HG02885 (cell line): ENCODE measurements at regions not wholly inside any gene's neighbourhood (a gene's known extent, or its start where the extent isn't known, plus 50 kb on each side); places are given as distances from the start of the nearest gene placed in this dataset.

Experiments used
- ATAC-seq: cut with Tn5 transposase; IDR thresholded peaks from one replicate; pipeline ENCODE4 v1.9.1; 2021; ENCODE audit warnings: mild to moderate bottlenecking; ENCODE audit not compliant: unreplicated experiment, poor library complexity

DNA sequence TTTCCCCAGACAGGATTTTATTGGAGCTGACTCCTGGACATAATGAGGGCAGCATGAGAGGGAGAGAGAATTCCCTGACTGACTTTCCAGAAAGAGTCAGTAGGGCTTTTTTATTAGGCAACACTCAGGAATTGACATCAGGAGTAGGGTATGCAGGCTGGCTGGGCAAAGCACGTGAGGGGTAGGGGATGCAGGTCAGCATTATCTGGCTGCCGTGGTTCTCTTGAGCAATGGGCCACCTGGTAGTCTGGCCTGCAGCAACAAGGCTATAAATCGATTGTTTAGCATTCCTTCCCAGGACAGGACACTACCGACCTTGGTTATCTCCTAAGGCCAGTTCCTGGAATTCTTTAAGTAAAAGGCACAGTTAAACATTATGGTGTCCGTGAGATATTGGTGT lies 160.8 kb upstream of the AGAP1 start:
- ATAC-seq, result no peak

DNA sequence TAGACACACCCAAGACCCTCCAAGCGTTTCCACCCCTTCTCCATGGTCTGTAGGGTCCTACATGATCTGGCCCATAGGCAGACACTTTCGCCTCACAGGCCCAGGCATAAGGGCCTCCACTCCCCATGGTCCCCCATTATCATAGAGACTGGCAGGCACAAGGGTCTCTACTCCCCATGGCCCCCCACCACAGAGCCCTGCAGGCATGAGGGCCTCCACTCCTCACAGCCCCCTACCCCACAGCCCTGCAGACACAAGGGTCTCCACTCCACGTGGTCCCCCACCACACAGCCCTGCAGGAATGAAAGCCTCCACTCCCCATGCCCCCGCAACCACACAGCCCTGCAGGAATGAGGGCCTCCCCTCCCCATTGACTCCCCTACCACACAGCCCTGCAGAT lies 159.7 kb upstream of the AGAP1 start:
- ATAC-seq, result no peak

DNA sequence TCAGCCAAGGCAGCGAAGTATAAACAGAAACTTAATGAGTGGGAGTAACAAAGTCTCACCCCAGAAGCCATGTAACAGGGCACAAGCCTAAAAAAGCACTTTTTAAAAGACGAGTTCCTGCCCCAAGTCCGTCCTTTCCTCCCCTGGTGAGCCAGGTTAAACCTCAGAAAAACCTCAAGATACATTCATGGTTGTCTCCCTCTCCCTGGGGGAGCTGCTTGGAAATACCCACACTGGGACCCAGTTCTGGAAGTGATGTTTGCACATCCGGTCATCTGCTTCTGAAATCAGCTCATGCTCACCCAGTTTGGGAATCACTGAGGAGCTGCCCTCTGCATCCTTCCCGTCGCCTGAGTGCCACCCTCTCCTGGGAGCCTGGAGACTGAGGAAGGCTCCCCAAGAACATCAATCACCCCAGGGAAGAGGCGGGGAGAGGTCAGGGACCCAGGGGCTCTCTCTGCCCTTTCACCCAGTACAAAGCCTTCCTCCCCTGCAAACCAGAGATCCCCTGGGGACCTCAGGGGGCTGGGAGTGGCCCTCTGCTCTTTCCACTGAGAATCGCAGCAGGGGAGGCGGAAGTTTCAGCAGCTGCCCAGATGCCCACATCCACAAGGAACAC lies 150.6 kb upstream of the AGAP1 start:
- ATAC-seq, result no peak

DNA sequence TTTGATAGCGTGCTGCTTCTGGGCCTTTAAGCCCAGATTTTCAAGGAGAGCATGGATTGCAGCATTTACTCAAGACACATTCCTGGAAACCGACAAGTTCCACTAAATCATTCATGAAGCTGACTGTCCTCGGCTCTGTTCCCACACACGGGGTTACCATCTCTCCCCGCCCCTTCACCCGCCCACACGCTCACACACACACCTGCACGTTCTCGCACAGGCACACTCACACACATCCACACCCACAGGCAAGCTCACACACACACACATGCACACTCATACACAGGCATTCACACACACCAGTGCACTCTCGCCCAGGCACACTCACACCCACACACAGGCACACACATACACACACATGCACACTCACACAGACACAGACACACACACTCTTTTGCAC lies 150.0 kb upstream of the AGAP1 start:
- ATAC-seq, result no peak

DNA sequence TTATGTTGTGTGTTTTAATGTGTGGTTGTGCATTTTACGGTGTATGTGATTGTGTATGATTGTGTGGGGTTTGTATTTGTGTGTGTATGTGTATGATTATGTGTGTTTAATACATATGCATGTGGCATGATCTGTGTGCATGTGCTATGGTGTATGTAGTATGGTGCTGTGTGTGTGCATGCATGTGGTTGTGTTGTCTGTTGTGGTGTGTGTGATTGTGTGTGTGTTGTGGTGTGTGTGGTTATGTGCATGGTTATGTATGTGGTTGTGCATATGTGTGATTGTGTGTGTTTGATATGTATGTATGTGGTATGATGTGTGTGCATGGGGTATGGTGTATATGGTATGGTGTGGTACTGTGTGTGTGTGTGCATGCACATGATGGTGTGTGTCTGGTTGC lies 148.1 kb upstream of the AGAP1 start:
- no peak for ATAC-seq

DNA sequence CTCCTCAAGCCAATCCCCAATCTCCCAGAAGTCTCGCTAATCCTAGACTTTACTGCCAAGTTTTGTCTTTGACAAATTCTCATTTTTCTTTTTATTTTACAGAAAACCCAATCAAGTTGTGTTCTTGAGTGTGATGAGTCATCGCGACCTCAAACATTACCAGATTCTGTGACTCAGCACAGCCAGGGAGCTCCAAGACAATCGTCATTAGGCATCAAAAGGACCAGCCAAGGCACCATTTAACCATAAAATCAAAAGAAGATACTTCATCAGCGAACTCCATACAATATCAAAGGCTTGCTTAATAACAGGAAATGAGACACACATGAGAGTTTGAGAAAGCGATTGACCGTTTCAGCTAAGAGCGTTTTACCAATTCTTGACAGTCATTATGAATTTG lies 146.2 kb upstream of the AGAP1 start:
- ATAC-seq, result no peak

DNA sequence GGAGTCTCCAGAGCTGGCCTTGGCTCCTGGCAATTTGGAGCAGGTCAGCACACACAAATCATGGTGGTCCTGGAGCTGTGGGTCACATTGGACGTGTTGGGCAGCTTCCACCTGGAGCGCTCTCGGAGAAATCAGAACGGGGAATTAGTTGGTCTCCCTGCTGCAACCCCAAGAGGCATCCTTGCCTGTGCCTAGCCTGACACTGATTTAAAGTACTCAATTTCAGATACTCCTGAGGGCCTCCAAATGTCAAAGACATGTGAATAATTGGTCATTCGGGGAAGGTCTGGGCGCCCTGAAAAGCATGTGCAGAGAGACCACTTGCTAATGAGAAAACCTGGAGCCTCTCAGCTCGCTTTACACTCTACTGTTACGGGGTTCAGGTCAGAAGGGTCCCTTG lies 145.5 kb upstream of the AGAP1 start:
- no peak for ATAC-seq

DNA sequence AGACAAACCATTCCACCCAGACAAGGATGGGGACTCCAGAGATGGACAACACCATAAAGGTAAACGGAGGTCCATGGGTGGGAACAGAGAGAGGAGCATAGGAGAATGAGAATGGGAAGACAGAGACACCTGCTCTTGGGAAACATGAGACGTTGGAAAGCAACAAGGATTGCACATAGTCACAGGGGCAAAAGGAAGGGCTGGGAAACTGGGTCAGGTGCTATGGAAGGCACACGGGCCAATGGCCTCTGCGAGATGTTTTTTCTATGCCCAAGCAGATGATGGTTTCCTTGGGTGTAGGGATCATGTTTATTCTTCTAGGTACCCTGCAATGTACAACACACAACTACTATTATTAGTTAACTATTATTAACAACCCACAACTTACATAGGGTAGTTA lies 143.6 kb upstream of the AGAP1 start:
- no peak for ATAC-seq

DNA sequence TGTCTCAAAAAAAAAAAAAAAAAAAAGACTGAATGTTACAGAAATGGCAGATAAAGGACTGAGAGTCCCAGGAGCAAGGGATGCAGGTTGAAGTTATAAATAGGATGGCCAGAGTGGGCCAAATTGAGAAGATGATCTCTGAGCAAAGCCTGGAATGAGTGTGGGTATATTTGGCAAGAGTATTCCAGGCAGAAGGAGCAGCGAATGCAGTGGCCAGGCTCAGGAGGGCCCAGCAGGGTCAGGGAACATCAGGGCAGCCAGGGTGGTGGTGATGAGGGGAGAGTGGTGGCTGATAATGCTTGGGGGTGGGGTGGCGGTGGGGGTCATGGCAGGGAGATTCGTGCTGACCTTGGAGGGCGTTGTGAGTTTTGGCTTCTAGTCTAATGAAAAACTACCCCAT lies 141.3 kb upstream of the AGAP1 start:
- no peak for ATAC-seq

DNA sequence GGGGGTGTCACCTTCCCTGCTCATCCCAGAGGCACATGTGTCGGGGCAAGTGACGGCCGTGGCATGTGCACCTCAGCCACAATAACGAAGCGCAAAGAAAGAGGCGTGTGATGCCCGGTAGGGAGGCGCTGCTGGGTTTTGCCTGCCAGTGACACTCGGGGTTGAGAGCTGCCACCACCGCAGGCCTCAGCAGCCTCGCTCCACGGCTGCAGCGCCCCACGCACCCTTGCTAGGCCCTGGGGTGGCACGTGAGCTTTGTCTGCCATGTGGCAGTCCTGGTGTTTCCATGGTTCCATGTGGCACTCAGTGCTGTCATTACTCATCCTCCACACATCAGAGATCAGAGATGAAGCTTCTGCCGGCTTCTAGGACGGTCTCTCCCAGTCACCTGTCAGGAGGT lies 136.0 kb upstream of the AGAP1 start:
- ATAC-seq, result no peak

DNA sequence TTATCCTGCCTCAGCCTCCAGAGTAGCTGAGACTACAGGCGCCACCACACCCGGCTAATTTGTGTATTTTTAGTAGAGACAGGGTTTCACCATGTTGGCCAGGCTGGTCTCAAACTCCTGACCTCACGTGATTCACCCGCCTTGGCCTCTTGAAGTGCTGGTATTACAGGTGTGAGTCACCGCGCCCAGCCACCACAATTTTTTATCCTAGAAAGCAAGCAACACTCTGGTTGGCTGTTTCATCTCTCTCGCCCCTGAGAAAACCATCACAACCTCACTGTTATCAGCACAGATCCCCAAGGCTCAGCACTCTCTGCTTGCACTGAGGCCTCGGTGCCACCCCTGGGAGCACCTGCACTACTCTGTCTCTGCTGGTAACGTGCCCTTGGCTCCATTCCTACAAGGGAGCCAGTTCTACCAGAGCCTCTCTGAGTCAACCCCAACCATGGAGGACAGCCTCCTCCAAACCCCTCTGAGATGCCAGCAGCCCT lies 134.8 kb upstream of the AGAP1 start:
- ATAC-seq, result no peak

DNA sequence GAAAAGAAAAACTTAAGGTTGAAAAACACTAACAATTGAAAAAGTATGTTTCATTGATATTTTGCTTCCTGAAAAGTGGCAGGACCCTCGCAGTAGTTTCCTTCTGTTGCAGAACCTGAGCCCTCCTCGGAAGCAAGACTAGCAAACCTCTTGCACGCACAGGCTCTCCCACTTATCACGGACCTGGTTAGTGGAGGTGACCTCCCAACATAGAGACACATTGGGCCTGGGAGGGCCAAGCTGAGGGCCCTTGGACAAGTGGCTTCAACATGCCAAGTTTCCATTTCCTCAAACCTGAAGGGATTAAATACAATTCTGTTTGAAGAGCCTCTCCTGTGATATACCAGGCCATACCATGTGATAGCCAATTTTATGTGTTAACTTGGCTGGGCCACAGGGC lies 133.4 kb upstream of the AGAP1 start:
- ATAC-seq, result no peak

DNA sequence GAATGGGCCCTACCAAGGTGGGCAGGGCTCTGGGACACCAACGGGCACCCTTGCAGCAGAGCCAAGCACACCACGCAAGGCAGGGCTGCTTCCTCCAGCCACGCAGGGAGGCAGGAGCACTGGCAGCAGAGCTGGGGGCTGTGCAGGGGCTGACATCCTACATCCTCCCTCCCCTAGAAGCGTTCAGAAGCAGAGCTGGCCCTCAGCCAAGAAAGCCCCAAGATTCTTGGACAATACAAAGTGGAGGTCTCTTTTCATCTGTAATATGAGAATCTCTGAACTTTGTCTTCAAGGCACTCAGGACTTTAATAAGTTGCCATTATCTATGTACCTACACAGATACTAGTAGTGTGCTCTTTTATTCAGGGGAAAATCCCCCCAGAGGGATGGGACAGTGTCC lies 128.1 kb upstream of the AGAP1 start:
- no peak for ATAC-seq

DNA sequence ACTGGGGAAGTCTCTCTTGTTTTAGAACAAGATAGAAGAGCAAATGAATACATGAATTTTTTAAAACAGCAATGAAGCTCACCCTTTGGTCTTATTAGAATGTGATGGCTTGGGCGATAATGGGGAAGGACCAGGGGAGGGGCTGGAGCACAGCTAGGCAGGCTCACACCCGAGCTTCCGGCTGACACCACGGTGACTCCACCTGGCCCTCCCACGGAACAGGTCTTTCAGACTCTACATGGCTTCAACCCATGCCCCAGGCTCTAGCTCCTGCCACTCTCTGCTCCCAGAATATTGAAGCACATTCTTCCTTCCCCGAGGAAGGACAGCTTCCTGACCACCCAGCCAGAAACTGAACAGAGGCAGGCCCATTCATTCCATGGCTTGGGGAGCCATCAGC lies 127.5 kb upstream of the AGAP1 start:
- ATAC-seq, result no peak

DNA sequence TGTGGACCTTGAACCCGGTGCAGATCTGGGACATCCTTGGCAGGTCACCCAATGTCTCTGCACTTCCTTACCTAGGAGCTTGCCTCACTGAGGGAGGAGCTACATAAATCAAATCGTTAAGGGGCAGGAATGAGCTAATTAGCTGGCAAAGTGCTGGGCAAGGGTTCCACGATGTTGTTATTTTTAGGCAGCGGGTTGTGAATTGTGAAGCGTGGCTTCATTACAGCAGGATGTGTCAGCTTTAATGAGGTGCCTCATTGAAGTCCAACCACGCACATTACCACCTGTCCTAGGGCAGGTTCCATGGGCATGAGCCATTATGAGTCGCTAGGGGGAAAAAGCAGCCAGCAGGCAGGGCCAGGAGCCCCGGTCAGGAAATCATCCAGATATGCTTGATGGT lies 127.0 kb upstream of the AGAP1 start:
- ATAC-seq, result no peak

DNA sequence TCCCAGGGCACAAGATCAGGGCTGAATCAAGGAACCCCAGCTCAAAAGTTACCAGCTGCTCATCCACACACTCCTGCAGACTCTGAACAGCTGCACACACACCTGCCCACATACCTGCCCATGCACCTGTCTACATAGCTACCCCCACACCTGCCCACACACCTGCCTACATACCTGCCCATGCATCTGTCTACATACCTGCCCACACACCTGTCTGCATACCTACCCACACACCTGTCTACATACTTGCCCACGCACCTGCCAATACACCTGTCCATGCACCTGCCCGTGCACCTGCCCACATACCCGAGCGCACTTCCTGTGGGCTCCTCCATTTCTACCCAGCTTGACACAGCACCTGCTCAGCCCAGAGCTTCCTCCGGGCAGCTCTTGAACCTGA lies 122.8 kb upstream of the AGAP1 start:
- ATAC-seq, result no peak

DNA sequence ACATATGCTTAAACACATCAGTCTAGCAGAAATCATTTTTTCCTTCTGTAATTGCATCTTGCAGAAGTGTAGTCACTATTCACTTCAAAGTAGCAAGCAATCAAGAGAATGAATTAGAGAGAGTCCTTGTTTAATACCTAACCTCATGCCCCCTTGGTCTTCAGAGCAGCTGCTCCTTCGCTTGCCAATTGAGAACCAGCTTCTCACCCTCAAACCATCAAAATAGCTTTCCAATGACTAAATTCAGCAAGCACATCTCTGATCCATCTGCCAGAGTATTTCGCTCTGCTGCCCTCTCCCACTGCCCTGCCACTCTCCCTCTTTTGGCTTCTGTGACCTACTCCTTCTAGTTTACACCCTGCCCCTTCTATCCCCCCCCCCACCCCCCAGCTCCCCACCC lies 120.7 kb upstream of the AGAP1 start:
- ATAC-seq, result no peak

DNA sequence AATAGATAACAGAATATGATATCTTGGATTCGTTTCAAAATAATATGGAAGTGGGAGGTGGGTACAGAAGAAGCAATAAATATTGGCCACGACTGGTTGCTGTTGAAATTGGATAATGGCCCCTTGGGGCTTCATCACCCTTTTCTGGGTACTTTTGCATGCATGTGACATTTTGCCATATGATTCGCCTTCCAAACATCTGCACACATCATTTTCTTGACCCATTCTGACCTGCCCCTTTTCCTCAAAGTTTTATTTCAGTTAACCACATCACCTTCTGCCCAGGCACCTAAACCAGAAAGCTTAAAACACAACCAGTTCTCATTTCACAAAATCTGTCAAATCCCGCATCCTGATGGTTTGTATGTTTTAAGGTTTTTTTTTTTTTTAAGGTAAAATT lies 116.7 kb upstream of the AGAP1 start:
- no peak for ATAC-seq

DNA sequence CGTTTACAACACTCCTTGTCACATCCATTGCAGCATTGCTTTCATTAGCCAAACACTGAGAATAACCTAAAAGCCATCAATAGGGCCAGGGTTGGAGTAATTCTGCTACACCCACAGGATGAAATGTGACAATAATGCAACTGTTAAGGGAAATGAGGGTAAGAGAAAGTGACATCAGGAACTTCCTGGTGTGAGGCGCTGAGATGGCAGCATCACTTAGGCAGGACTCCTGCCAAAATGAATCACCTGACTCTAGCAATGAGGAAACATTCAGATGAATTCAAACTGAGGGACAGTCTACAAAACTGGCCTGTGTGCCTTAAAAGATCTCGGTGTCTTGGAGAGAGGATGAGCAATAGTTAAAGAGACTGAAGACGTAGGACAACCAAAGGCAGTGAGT lies 115.6 kb upstream of the AGAP1 start:
- ATAC-seq, result no peak

DNA sequence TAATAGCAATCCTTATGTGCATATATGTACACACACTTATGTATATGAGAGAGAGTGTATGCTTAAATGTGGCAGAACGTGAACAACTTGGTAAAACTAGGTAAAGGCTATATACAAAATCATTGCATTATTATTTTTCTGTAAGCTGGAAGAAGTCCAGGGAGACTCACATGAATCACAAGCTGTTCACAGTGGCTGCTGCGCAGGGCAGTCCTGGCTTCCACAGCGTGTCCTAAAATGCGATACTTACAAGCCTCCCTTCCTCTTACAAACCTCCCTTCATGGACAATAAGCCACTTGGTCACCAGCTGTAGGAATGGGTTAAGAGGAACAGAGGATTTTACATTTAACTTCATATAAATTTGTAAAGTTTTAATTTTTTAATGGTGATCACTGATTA lies 114.9 kb upstream of the AGAP1 start:
- no peak for ATAC-seq

DNA sequence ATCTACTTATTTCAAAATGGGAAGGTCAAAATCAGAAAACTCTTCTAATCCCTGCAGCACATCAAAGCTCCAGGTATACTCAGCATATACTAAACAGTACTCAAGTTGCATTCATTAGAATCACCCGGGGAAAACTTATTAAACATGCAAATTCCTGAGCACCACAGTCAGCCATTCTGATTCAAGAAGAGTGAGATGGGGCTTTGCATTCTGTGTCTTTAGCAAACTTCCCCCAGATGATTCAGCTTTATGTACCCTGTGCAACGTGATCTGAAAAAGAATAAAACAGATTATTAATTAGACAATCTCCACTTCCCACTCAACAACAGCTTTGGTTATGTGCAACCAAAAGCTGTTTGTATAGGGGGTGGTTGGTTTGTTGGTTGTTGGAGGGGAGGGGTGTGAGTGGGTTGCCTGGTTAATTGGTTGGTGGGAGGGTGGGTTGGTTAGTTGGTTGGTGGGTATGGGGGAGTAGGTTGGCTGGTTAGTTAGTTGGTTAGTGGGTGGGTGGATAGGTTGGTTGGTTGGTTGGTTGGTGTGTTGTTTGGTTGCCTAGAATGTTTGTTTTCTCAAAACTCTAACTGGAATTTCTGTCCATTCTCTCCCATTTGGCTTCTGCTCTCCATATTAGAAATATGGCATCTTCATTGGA lies 112.5 kb upstream of the AGAP1 start:
- ATAC-seq, result no peak

DNA sequence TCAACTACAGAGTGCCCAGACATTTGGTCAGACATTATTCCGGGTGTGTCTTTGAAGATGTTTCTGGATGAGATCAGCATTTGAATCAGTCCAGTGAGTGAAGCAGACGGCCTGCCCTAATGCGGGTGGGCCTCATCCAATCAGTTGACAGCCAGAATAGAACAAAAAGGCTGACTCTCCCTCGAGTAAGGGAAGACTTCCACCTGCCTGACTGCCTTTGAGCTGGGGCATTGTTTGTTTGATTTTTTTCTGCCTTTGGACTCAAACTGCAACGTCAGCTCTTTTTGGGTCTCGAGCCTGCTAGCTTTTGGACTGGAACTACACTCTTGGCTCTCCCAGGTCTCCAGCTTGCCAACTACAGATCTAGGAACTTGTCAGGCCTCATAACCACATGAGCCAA lies 111.7 kb upstream of the AGAP1 start:
- no peak for ATAC-seq
